Activated CD4-positive, alpha-beta T cell treated with anti-CD3 and anti-CD28 coated beads, Interleukin-2, amount 50 U/mL, for 48 hours (primary cell): ENCODE measurements at regions not wholly inside any gene's neighbourhood (a gene's known extent, or its start where the extent isn't known, plus 50 kb on each side); places are given as distances from the start of the nearest gene placed in this dataset.

Experiments
- DNase-seq, 2 experiments: peaks; one replicate each; pipeline ENCODE4 v3.0.0-alpha.2; 2020

GRCh38 chrX:38890326-38890725 lies 89.1 kb downstream of the MID1IP1 start:
- no peak for DNase-seq

DNA sequence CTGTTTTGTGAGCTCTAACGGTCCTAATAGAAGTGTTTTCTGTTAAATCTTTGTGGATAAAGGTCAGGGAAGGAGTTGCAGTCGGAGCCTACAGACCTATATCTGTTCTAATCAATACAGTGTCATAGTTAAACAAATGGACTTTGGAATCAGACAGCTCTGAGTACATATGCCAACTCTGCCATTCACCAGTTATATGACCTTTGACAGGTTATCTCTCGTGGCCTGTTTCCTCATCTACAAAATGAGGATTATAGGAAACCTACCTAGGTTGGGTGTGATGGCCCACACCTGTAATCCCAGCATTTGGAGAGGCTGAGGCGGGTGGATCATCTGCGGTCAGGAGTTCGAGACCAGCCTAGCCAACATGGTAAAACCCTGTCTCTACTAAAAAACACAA lies 89.7 kb downstream of the MID1IP1 start:
- no peak for DNase-seq

DNA sequence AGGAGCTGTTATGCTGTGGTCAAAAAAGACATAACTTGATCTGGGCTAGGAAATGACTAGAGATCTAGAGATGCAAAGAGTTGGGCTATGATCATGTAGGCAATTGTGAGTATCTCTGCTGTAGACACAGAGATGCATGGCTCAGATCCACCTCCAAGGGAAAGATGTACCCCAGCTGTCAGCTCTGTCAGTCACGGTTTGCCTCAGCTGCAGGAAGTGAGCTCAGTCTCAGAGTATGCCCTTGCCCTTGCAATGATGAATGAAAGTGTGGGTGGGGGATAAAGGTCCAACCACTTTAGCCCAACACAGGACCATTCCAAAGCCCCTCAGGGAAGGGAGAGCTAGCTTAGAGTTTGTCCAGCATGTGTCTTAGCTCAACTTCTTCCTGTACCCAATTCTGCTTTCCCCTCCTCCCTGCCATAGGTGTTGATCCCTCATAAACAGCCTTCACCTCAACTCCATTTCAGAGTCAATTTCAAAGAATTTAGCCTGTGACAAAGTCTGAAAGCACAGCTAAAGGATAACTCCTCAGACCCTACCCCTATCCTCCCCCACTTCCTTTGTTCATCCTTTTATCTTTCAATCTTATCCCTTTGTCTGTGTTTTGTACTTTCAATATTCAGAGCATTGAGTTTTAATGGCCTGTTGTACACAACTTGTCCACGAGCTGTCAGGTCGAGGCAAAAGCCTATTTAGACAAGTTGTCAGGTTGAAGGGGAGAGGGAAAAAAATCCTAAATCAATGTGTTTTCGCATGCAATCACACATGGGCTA lies 90.6 kb downstream of the MID1IP1 start:
- no peak for DNase-seq

DNA sequence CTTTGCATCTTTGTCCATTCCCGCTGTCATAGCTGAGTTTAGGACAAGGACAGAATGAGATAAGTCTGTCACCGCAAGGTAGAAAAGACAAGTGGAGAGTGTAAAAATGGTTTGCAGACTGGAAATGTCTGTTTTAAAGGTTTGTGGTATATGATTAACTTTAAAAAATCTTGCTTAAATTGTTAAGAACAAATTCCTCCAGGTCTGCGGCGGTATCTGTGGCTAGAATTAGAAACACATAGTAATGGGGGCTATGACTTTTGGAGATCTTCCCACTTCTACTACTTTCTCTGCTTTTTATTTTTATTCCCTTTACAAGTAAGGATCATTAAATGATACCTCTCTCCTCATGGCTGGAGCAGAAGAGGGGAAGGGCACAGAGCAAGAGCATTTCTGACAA lies 92.2 kb downstream of the MID1IP1 start:
- no peak for DNase-seq

- no peak for DNase-seq
Measured at GRCh38 chrX:38895775-38896174, 94.5 kb downstream of the MID1IP1 start.

DNA sequence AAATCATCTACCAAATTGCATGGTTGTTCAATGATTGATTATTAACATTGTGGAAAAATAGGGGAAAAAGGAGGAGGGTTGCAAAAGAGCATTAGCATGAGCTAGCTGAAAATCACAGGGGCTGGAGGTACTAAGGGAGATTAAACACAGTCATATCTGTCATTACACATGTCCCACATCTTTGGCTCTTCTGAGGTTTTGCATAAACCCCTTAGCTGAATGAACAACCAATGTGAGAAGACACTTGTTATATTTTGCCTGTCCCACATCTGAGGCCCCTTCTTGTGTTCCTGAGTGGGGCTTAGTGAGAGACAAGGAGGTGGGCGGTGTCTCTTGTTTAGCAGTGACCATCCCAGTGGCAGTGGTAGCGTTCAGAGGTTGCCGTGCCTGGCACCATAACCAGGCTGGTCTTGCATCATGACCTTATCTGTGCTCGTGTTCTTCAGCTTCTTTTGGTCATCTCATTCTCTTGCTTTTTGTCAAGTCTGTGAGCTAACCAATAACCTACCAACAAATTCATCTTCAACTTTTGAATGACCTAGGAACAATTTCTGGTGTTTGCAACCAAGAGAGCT lies 95.6 kb downstream of the MID1IP1 start:
- DNase-seq: no peak

GRCh38 chrX:38898261-38898660 lies 97.0 kb downstream of the MID1IP1 start:
- DNase-seq: no peak

GRCh38 chrX:38899650-38900049 lies 98.4 kb downstream of the MID1IP1 start:
- DNase-seq: no peak

DNA sequence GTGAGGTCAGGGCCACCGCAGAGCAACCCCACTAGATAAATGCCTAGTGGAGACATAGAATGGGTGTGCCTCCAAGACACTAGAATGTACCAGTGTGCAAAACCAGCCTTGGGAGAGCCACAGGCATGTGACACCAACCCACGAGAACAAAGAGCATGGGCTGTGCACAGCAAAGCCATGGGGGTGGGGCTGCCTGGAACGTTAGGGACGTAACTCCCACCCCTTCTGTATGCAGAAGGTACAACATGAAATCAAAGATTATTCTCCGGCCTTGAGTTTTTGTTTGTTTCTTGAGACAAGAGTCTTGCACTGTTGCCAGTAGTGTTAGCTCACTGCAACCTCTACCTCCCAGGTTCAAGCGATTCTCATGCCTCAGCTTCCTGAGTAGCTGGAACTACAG lies 99.5 kb downstream of the MID1IP1 start:
- DNase-seq: no peak

GRCh38 chrX:38902972-38903492 lies 101.8 kb downstream of the MID1IP1 start:
- no peak for DNase-seq

DNA sequence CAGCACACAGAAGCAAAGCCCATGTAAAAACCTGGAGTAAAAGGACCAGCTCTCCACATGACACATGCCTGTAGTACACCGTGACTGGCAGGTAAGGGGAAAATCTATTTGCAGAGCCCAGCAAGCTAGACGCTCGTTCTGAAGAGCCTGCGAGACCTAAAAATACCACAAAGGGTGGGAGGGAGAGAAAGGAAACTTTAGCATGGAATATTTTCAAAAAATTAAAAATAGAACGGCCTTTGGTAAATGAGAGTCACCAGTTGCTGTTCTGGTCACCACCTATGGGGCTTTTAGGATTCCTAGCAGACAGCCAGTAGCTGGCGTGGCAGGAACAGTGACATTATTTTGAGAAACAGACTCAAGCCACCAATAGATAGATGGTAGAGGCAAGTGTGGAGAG lies 115.5 kb downstream of the MID1IP1 start:
- no peak for DNase-seq

GRCh38 chrX:38917954-38918353 lies 116.7 kb downstream of the MID1IP1 start:
- DNase-seq: no peak

- no peak for DNase-seq
Measured at GRCh38 chrX:38919202-38919601, 117.9 kb downstream of the MID1IP1 start.

GRCh38 chrX:38919853-38920528 lies 118.7 kb downstream of the MID1IP1 start:
- DNase-seq: no peak

DNA sequence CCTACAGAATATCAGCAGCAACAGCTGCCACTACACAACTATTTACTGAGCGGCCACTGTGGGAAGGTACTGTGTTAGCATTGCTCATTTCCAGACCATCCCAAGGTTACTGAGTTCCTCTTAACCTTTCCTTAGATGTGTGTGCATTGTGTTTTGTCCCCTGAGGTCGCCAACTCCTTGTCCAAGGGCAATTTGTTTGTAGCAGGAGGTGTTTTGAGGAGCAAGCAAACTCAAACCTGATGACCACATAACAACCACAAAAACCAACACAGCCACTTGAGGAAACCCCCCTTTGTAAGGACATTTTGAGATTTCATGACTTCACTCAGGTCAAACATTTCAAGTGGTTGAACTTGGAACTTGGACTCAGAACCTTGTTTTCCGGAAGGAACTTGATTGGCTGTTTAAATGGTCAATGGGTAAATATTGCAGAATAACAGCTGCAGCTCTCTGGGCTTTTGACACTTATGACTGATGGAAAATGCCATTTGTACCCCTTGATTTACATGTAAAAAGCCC lies 122.3 kb downstream of the MID1IP1 start:
- DNase-seq: no peak

DNA sequence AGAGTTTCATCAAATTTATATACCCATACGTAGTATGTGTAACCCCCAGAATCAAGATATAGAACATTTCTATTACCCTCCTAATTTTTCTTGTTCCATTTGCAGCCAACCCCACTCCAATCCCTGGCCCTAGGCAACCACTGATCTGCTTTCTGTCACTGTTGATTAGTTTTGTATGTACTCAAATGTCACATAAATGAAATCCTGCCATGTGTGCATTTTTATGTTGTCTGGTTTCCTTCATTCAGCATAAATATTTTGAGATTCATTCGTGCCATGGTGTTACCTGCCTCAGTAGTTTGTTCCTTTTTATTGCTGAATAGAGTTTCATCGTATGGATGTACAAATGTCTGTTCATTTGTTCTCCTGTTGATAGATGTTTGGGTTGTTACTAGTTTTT lies 126.3 kb downstream of the MID1IP1 start:
- DNase-seq: no peak

DNA sequence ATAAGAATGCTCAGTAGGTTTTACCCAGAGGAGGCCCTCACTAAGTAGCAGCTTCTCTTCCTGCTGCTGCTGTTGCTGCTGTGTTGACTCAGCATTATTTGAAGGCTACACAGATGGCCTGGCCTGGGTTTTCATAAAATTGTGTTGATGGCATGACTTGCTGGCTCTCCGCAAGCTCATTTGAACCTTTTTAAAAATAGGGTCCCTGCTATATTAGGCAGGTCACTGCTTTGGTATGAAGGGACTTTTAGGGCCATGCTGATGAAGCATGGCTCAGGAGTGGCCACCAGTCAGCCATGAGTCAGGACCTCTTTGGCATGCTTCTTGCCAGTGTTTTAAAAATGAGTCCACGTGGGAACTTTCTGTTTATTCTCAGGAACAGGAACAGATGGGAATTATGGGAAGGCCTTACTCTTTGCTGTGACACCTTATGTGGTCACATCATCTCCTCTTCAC lies 128.7 kb downstream of the MID1IP1 start:
- DNase-seq: no peak

DNA sequence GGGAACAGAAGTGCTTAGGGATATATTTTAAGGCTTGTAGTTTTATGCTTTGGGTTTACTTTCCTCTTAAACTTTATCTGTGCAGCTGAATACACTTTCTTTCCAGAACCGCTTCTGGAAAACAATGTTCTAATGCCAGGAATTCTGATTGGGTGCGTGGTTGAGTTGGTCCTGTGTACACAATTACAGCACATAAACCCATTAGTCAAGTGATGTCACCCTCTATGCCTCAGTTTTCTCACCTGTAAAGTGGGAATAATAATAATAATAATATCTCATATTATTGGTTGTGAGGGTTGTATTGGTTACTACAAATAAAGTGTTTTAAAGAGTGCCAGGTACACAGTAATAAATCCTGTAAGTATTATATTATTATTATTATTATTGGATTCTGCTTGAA lies 129.2 kb downstream of the MID1IP1 start:
- no peak for DNase-seq

DNA sequence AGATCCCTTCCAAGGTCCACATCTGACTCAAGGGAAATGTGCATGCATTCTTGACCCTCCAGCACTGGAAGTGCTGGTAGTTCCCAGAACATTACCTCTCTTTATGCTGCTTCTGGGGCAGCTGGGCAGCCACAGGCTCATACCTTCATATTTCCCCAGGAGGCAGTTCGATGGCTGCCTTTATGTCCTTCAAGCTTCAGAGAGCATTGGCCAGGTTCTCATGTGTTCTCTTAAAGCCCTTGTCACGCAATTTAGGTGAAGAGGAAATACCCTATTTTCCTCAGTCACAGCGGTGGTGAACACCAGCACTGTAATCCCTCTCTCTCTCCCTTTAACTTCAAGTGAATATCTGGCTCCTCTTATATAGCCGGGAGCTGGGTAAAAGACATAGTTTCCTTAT lies 134.3 kb downstream of the MID1IP1 start:
- DNase-seq: no peak

DNA sequence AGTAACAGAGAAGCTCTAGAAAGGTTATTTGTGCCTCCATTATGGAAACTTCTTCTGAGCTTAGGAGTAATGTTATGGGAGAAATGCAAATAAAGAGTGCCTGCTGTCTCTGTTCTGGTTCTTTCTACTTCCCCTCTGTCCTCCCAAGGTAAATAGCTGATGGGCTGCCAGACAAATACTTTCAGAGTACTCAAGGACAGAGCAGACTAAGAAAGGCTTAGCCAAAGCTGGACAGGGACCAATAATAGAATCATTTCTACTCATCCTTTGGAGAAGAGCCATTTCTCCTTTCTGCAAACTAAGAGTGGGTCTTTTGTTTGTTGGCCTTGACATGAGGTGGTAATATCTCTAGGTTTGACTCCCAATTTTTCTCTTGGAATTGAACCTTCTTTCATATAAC lies 136.1 kb downstream of the MID1IP1 start:
- DNase-seq: no peak

DNA sequence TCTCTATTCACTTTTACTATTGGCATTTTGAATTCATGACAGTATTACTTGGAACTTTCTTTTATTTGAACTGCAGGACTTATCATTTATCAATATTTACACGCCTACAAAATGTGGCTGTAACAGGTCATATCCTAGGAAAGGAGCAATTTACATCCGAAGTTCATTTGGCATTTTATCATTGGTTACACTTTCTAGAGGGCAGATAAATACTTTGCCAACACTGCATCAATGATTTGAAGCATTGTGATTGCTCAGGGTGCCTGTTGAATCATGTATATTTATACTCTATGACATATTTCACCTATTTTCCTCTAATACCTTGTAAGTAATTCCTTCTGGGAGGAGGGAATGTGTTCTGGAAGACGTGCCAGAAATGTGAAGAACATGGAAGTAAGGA lies 136.7 kb downstream of the MID1IP1 start:
- no peak for DNase-seq

GRCh38 chrX:38939067-38939466 lies 137.8 kb downstream of the MID1IP1 start:
- DNase-seq: no peak

- DNase-seq: no peak
Measured at GRCh38 chrX:38940547-38940946, 139.3 kb downstream of the MID1IP1 start.

GRCh38 chrX:38941675-38942074 lies 140.4 kb downstream of the MID1IP1 start:
- DNase-seq: no peak
